ENCODE measurements at regions not wholly inside any gene's neighbourhood (a gene's known extent, or its start where the extent isn't known, plus 50 kb on each side); places are given as distances from the start of the nearest gene placed in this dataset.

- no CpG with 5 or more reads among the region's 2 CpGs for WGBS (ENCODE audit: extremely low coverage, insufficient read length, low lambda C conversion rate)
Measured at GRCh38 chr3:152539191-152539764, 270.5 kb downstream of the MBNL1 start.

More at GRCh38 chr3:152539191-152539764, 270.5 kb downstream of the MBNL1 start:
- Histone ChIP-seq H3K9me3 (ENCODE audit: control insufficient read depth, low read depth, low read length) (no peaks in the 10 kb centered on the region), H2BK12ac (ENCODE audit: insufficient read length, low read depth, low read length) (no peak overlapping the region), H3K18ac (ENCODE audit: insufficient read length, low read depth, low read length) (no peak overlapping the region), H2BK5ac (ENCODE audit: insufficient read length, low read length) (no peak overlapping the region), H3K79me1 (ENCODE audit: insufficient read depth, low read depth, low read length, poor library complexity, severe bottlenecking) (no peaks in the 10 kb centered on the region), H2BK120ac (ENCODE audit: low read depth, low read length, poor library complexity, severe bottlenecking) (no peak overlapping the region), H3K56ac (ENCODE audit: insufficient read length, low read depth, low read length) (no peak overlapping the region), H4K91ac (ENCODE audit: insufficient read length, low read depth, low read length) (no peak overlapping the region), H2AK5ac (ENCODE audit: insufficient read length, low read length) (no peak overlapping the region), H3K4me2 (ENCODE audit: insufficient read depth, insufficient read length, low read length) (no peak overlapping the region), H3K9ac (ENCODE audit: extremely low read depth, insufficient read length, low read length) (no peak overlapping the region), H4K5ac (ENCODE audit: insufficient read length, low read depth, low read length) (no peak overlapping the region), H3K4me1 (ENCODE audit: insufficient read depth, low read length) (no peaks in the 10 kb centered on the region), H3K23me2 (ENCODE audit: insufficient read length, low read depth, low read length, poor library complexity, severe bottlenecking) (no peaks in the 10 kb centered on the region), H4K8ac (replicated peaks; ENCODE audit: insufficient read length, low read depth, low read length) (no peak overlapping the region), H2BK20ac (ENCODE audit: low read depth, low read length, poor library complexity, severe bottlenecking) (no peak overlapping the region), H3K14ac (ENCODE audit: insufficient read depth, low read length) (no peak overlapping the region), H3K23ac (ENCODE audit: insufficient read length, low read depth, low read length) (no peak overlapping the region), H2AFZ (ENCODE audit: low read length) (no peak overlapping the region), H3K27me3 (ENCODE audit: insufficient read depth, low read length) (no peaks in the 10 kb centered on the region), H3K4ac (ENCODE audit: low read depth, low read length) (no peak overlapping the region), H2BK15ac (ENCODE audit: low read depth, low read length) (no peak overlapping the region), H3K79me2 (ENCODE audit: insufficient read depth, low read length) (no peaks in the 10 kb centered on the region), H3K27ac (ENCODE audit: insufficient read length, low read depth, low read length) (no peak overlapping the region), H4K20me1 (ENCODE audit: control insufficient read depth, insufficient read depth, insufficient read length) (no peaks in the 10 kb centered on the region), H3T11ph (ENCODE audit: low read length) (no peak overlapping the region)
- Mint-ChIP-seq H3K4me1 (no peaks in the 10 kb centered on the region), H3K36me3 (ENCODE audit: insufficient read depth in 1 of 3, low read depth in 3 of 3) (peaks cover 0 to 3% (median 0%) of the 10 kb centered on the region in 3 experiments; a peak in 3 of 7 replicates), H3K9me3 (no peaks in the 10 kb centered on the region), H3K27ac (0 out of 7 replicates have a peak overlapping the region, but pooled peaks of 1 of the 3 experiments have one; percentile 7), H3K4me3 (no peak overlapping the region), H3K27me3 (ENCODE audit: low read depth) (no peaks in the 10 kb centered on the region)
- TF ChIP-seq CTCF (conservative IDR thresholded peaks at IDR 0.05) = peak; percentile 67
- no peak for DNase-seq

All from H9 (cell line).